Mucosa of descending colon (tissue), 3 donors: ENCODE measurements at regions not wholly inside any gene's neighbourhood (a gene's known extent, or its start where the extent isn't known, plus 50 kb on each side); places are given as distances from the start of the nearest gene placed in this dataset.
A peak's percentile ranks its signal among the peaks of the same experiment; 100 is the strongest.

Experiments used
- ATAC-seq: fragments of 200-7000 bp; cut with Tn5 transposase; one replicate; pipeline ENCODE4 v1.9.1; 2020; ENCODE audit warnings: mild to moderate bottlenecking, moderate library complexity
- DNase-seq, 3 donors: peaks; one replicate each; pipeline ENCODE4 v3.0.0-alpha.2; 2020
- H3K36me3 ChIP-seq: fragments of 200-600 bp; one replicate; pipeline ENCODE4 v1.8.0; 2021; ENCODE audit warnings: low read depth, mild to moderate bottlenecking
- H3K4me1 ChIP-seq: fragments of 200-600 bp; one replicate; pipeline ENCODE4 v1.8.0; 2021; ENCODE audit warnings: low read depth, mild to moderate bottlenecking
- H3K4me3 ChIP-seq: fragments of 200-600 bp; one replicate; pipeline ENCODE4 v1.8.0; 2021; ENCODE audit warnings: mild to moderate bottlenecking
- H3K9me3 ChIP-seq: fragments of 200-600 bp; one replicate; pipeline ENCODE4 v1.8.0; 2021; ENCODE audit warnings: mild to moderate bottlenecking
- CTCF ChIP-seq: fragments of 200-600 bp; IDR thresholded peaks from one replicate; pipeline ENCODE4 v1.8.0; 2022; ENCODE audit warnings: antibody characterized with exemption, mild to moderate bottlenecking
- intact Hi-C, 2 donors: fragments of 100-400 bp; cut with DNase I in 1 of 2; cut with micrococcal nuclease in 1 of 2; formaldehyde crosslinking; loops; one replicate each; pipeline versions ENCODE4 v1.11.0 to v1.11.1; 2022; cut with DNase I, micrococcal nuclease
- donor health status: DM: no; HTN: no; CAD: no; lungs with moderate emphysema.
- donor health status: DM: no; HTN: no; CAD: no.
- donor health status: DM: no; HTN: yes; CAD: no.

- H3K4me3 ChIP-seq: no peak overlapping the region
- no peaks in the 10 kb centered on the region for H3K36me3 ChIP-seq
- no peaks in the 10 kb centered on the region for H3K9me3 ChIP-seq
- intact Hi-C loops: no loop called here
- no peaks in the 10 kb centered on the region for H3K4me1 ChIP-seq
- ATAC-seq (no peak), DNase-seq (no peak)
- no peak for TF ChIP-seq CTCF
Observed at GRCh38 chr17:53186001-53186400, 636.7 kb upstream of the KIF2B start.

GRCh38 chr17:53176629-53177028, 646.1 kb upstream of the KIF2B start:
- ATAC-seq (no peak), DNase-seq (no peak)
- intact Hi-C loops: no loop called here
- Histone ChIP-seq H3K4me1 (no peaks in the 10 kb centered on the region), H3K9me3 (no peaks in the 10 kb centered on the region), H3K4me3 (no peak overlapping the region), H3K36me3 (no peaks in the 10 kb centered on the region)
- TF ChIP-seq CTCF: no peak

- H3K4me3 ChIP-seq: no peak overlapping the region
- ATAC-seq (no peak), DNase-seq (no peak)
- H3K4me1 ChIP-seq: no peaks in the 10 kb centered on the region
- H3K9me3 ChIP-seq: no peaks in the 10 kb centered on the region
- H3K36me3 ChIP-seq: no peaks in the 10 kb centered on the region
- intact Hi-C loops: no loop called here
- no peak for TF ChIP-seq CTCF
Observed at GRCh38 chr17:53168413-53168812, 654.3 kb upstream of the KIF2B start.

- H3K36me3 ChIP-seq: no peaks in the 10 kb centered on the region
- no peaks in the 10 kb centered on the region for H3K4me1 ChIP-seq
- ATAC-seq (no peak), DNase-seq (no peak)
- intact Hi-C loops: no loop called here
- no peak overlapping the region for H3K4me3 ChIP-seq
- no peak for TF ChIP-seq CTCF
- no peaks in the 10 kb centered on the region for H3K9me3 ChIP-seq
Observed at GRCh38 chr17:53166731-53167130, 656.0 kb upstream of the KIF2B start.

- H3K9me3 ChIP-seq: no peaks in the 10 kb centered on the region
- ATAC-seq: peak; percentile 31
- H3K36me3 ChIP-seq: no peaks in the 10 kb centered on the region
- no peak overlapping the region for H3K4me3 ChIP-seq
- TF ChIP-seq CTCF: no peak
- intact Hi-C loops: no loop called here
- DNase-seq: peak in 1 of 3 donors; percentile 10
- no peaks in the 10 kb centered on the region for H3K4me1 ChIP-seq
Observed at GRCh38 chr17:53150101-53150698, 672.5 kb upstream of the KIF2B start.

GRCh38 chr17:53149316-53149715, 673.4 kb upstream of the KIF2B start:
- ATAC-seq: no peak
- no peak overlapping the region for H3K4me3 ChIP-seq
- intact Hi-C loops: no loop called here

More at GRCh38 chr17:53149316-53149715, 673.4 kb upstream of the KIF2B start:
- TF ChIP-seq CTCF: no peak
- no peaks in the 10 kb centered on the region for H3K9me3 ChIP-seq
- H3K4me1 ChIP-seq: no peaks in the 10 kb centered on the region
- no peaks in the 10 kb centered on the region for H3K36me3 ChIP-seq
- no peak for DNase-seq
